ENCODE measurements at regions not wholly inside any gene's neighbourhood (a gene's known extent, or its start where the extent isn't known, plus 50 kb on each side); places are given as distances from the start of the nearest gene placed in this dataset.

DNA sequence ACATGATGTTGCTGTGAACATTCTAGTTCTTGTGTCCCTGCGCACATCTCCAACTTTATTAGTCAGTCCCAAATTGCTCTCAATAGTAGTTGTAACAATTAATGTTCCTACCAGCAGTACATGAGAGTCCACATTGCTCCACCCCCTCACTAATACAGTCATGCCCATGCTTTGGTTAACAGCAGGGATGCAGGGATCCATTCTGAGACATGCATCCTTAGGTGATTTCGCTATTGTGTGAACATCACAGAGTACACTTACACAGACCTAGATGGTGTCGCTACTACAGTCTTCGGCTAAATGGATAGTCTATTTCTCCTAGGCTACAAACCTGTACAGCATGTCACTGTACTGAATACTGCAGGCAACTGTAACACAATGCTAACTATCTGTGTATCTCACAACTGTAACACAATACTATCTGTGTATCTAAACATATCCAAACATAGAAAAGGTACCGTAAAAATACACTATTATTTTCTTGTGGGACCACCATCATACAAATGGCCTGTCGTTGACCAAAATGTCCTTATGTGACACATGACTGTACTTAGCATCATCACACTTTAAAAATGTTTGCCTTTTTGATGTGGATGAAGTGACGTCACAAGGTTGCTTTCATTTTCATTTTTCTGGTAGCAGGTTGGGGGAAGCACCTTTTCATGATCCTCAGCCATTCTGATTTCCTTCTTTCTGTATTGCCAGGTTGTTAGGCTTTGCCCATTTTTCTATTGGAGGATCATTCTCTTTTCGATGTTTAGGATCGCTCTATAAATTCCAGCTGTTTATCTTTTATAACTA lies 82.9 kb upstream of the RNF152 start:
- no peaks in the 10 kb centered on the region for H3K9me3 Mint-ChIP-seq
- H3K4me3 Mint-ChIP-seq = no peak overlapping the region
- no peak for DNase-seq
- peaks cover 19% of the 10 kb centered on the region for H3K4me1 Mint-ChIP-seq
- TF ChIP-seq, protein P1, sequence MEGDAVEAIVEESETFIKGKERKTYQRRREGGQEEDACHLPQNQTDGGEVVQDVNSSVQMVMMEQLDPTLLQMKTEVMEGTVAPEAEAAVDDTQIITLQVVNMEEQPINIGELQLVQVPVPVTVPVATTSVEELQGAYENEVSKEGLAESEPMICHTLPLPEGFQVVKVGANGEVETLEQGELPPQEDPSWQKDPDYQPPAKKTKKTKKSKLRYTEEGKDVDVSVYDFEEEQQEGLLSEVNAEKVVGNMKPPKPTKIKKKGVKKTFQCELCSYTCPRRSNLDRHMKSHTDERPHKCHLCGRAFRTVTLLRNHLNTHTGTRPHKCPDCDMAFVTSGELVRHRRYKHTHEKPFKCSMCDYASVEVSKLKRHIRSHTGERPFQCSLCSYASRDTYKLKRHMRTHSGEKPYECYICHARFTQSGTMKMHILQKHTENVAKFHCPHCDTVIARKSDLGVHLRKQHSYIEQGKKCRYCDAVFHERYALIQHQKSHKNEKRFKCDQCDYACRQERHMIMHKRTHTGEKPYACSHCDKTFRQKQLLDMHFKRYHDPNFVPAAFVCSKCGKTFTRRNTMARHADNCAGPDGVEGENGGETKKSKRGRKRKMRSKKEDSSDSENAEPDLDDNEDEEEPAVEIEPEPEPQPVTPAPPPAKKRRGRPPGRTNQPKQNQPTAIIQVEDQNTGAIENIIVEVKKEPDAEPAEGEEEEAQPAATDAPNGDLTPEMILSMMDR (IDR thresholded peaks at IDR 0.05) = no peak
- H3K27ac Mint-ChIP-seq = no peak overlapping the region
- no peaks in the 10 kb centered on the region for H3K36me3 Mint-ChIP-seq (ENCODE audit: low read depth)
- no peaks in the 10 kb centered on the region for H3K27me3 Mint-ChIP-seq (ENCODE audit: low read depth, poor library complexity)

DNA sequence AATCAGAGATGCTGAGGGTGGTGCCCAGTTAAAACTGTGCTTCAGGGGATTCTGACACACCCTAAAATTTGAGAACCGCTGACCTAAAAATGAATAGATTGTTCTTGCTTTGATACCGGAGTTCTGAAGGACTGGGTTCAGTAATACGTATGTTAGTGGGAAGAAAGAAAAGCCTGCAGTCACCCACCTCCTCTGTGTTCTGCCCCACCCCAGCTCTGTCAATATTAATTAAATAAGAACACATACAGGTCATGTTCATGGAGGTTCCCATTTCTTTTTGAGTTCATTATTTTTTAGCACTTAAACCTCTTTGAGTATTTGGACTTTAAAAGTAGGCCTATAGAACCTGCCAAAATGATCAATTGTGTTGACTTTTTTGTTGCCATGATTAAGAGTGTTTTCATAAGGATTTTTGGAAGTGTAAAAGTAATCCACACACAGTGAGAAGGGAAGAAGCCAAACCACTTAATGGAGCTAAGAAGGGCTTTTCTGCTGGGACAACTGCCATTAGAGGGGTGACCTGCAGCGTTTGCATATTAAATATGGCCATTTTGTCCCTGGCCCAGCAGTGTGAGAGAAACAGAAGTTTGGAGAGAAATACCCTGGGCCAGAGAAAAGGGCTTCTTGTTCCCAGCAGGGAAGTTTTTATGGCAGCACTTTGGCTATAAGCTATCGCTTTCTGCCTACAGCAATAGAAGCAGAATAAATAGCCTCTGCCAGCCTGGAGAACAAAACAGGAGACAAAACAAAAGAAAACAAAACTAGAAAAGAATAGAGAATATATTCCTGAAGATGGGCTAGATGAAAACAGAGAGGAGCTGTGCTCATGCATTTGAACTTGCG lies 80.7 kb upstream of the RNF152 start:
- Mint-ChIP-seq H3K4me1 (peaks cover 12% of the 10 kb centered on the region), H3K4me3 (no peak overlapping the region), H3K9me3 (no peaks in the 10 kb centered on the region), H3K27ac (peak overlapping the region; percentile 58), H3K36me3 (ENCODE audit: low read depth) (no peaks in the 10 kb centered on the region), H3K27me3 (ENCODE audit: low read depth, poor library complexity) (no peaks in the 10 kb centered on the region)
- no peak for DNase-seq
- TF ChIP-seq, protein P1 (IDR thresholded peaks at IDR 0.05) = no peak

DNA sequence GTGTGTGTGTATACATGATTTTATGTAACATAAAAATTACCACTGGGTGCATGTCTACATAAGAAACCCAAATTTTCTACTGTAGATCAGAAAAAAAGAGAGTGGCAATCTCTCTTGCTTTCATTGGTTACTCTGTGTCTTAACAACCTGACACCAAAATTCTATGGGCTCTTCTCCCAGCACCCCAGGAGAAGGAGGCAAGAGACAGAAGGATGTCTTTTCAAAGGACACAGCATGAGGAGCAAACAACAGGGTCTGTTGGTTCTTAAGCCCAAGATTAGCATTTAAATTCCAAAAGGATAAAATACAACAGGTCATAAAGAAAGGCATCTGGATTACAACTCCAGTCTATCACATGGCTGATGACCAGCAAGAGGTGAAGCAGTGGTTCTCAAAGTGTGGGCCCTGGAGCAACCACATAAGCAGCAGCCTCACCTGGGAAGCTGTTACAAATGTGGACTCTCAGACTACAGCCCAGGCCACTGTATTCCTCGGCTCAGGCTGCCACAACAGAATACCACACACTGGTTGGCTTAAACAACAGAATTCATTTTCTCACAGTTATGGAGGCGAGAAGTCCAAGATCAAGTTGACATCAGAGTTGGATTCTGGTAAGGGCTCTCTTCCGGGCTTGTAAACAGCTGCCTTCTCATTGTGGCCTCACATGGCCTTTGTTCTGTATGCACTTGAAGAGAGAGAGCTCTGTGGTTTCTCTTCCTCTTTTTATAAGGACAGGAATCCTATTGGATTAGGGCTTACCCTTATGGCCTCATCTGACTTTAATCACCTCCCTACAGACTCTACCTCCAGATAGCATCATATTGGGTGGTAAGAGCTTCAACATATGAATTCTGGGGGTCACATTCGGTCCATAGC lies 79.8 kb upstream of the RNF152 start:
- Mint-ChIP-seq H3K27ac (peak overlapping the region; percentile 51), H3K4me1 (peaks cover 12% of the 10 kb centered on the region), H3K36me3 (ENCODE audit: low read depth) (no peaks in the 10 kb centered on the region), H3K9me3 (no peaks in the 10 kb centered on the region), H3K4me3 (no peak overlapping the region), H3K27me3 (ENCODE audit: low read depth, poor library complexity) (no peaks in the 10 kb centered on the region)
- DNase-seq = no peak
- TF ChIP-seq, protein P1 (IDR thresholded peaks at IDR 0.05) = no peak

- H3K27me3 Mint-ChIP-seq (ENCODE audit: low read depth, poor library complexity) = peaks cover 5% of the 10 kb centered on the region
- TF ChIP-seq, protein P1 (IDR thresholded peaks at IDR 0.05) = no peak
- H3K36me3 Mint-ChIP-seq (ENCODE audit: low read depth) = no peaks in the 10 kb centered on the region
- H3K9me3 Mint-ChIP-seq = no peaks in the 10 kb centered on the region
- no peaks in the 10 kb centered on the region for H3K4me1 Mint-ChIP-seq
- no peak overlapping the region for H3K4me3 Mint-ChIP-seq
- no peak for DNase-seq
- no peak overlapping the region for H3K27ac Mint-ChIP-seq
Observed at GRCh38 chr18:61967252-61967891, 74.6 kb upstream of the RNF152 start.

GRCh38 chr18:61965311-61965710 lies 72.5 kb upstream of the RNF152 start:
- Mint-ChIP-seq H3K27me3 (ENCODE audit: low read depth, poor library complexity) (peaks cover 13% of the 10 kb centered on the region), H3K4me3 (no peak overlapping the region), H3K9me3 (no peaks in the 10 kb centered on the region), H3K36me3 (ENCODE audit: low read depth) (no peaks in the 10 kb centered on the region), H3K4me1 (peaks cover 3% of the 10 kb centered on the region), H3K27ac (no peak overlapping the region)
- TF ChIP-seq, protein P1 (IDR thresholded peaks at IDR 0.05) = no peak
- DNase-seq = no peak
